H9 (cell line): ENCODE measurements at regions not wholly inside any gene's neighbourhood (a gene's known extent, or its start where the extent isn't known, plus 50 kb on each side); places are given as distances from the start of the nearest gene placed in this dataset.

Source experiments
- DNase-seq: peaks from one replicate; pipeline ENCODE4 v3.0.0-alpha.2; 2017
- H2AFZ ChIP-seq: one replicate; pipeline ENCODE4 v1.6.1; 2013; ENCODE audit warnings: mild to moderate bottlenecking, low read length, control low read depth, moderate library complexity
- H2AK5ac ChIP-seq: 2 replicates; pipeline ENCODE4 v1.6.1; 2013; ENCODE audit warnings: low read length, control low read depth, mixed read lengths; ENCODE audit not compliant: insufficient read length
- H2BK120ac ChIP-seq: one replicate; pipeline ENCODE4 v1.6.1; 2013; ENCODE audit warnings: low read depth, mild to moderate bottlenecking, low read length, control low read depth, inconsistent platforms; ENCODE audit not compliant: poor library complexity, severe bottlenecking
- H2BK12ac ChIP-seq: 2 replicates; pipeline ENCODE4 v1.6.1; 2013; ENCODE audit warnings: low read length, control low read depth, mixed read lengths, low read depth; ENCODE audit not compliant: insufficient read length
- H2BK15ac ChIP-seq: 2 replicates; pipeline ENCODE4 v1.6.1; 2013; ENCODE audit warnings: low read depth, low read length, control low read depth
- H2BK20ac ChIP-seq: one replicate; pipeline ENCODE4 v1.6.1; 2013; ENCODE audit warnings: low read depth, mild to moderate bottlenecking, low read length, control low read depth, inconsistent platforms; ENCODE audit not compliant: poor library complexity, severe bottlenecking
- H2BK5ac ChIP-seq: 2 replicates; pipeline ENCODE4 v1.6.1; 2013; ENCODE audit warnings: low read length, control low read depth, mixed read lengths; ENCODE audit not compliant: insufficient read length
- H3K14ac ChIP-seq: 2 replicates; pipeline ENCODE4 v1.6.1; 2013; ENCODE audit warnings: low read length, control low read depth; ENCODE audit not compliant: insufficient read depth
- H3K18ac ChIP-seq: 2 replicates; pipeline ENCODE4 v1.6.1; 2013; ENCODE audit warnings: low read depth, mild to moderate bottlenecking, mixed read lengths, low read length, control low read depth; ENCODE audit not compliant: insufficient read length
- H3K23ac ChIP-seq: 2 replicates; pipeline ENCODE4 v1.6.1; 2013; ENCODE audit warnings: low read length, control low read depth, mixed read lengths, low read depth; ENCODE audit not compliant: insufficient read length
- H3K23me2 ChIP-seq: 2 replicates; pipeline ENCODE4 v1.6.1; 2013; ENCODE audit warnings: low read depth, mild to moderate bottlenecking, mixed read lengths, low read length, control low read depth; ENCODE audit not compliant: insufficient read length, poor library complexity, severe bottlenecking
- H3K27ac ChIP-seq: 2 replicates; pipeline ENCODE4 v1.5.1; 2013; ENCODE audit warnings: low read length, control low read depth, mixed read lengths, low read depth; ENCODE audit not compliant: insufficient read length
- H3K27me3 ChIP-seq: 2 replicates; pipeline ENCODE4 v1.6.1; 2013; ENCODE audit warnings: low read length, control low read depth, inconsistent platforms; ENCODE audit not compliant: insufficient read depth
- H3K4ac ChIP-seq: 2 replicates; pipeline ENCODE4 v1.6.1; 2013; ENCODE audit warnings: low read depth, mild to moderate bottlenecking, control low read depth, inconsistent platforms, low read length, moderate library complexity
- H3K4me1 ChIP-seq: 2 replicates; pipeline ENCODE4 v1.6.1; 2013; ENCODE audit warnings: low read length, control low read depth, inconsistent platforms; ENCODE audit not compliant: insufficient read depth
- H3K4me2 ChIP-seq: 2 replicates; pipeline ENCODE4 v1.6.1; 2013; ENCODE audit warnings: low read length, control low read depth, mixed read lengths; ENCODE audit not compliant: insufficient read length, insufficient read depth
- H3K56ac ChIP-seq: 2 replicates; pipeline ENCODE4 v1.6.1; 2013; ENCODE audit warnings: low read depth, mild to moderate bottlenecking, mixed read lengths, low read length, control low read depth; ENCODE audit not compliant: insufficient read length
- H3K79me1 ChIP-seq: 2 replicates; pipeline ENCODE4 v1.6.1; 2013; ENCODE audit warnings: low read depth, mild to moderate bottlenecking, moderate library complexity, low read length, control low read depth, inconsistent platforms; ENCODE audit not compliant: insufficient read depth, poor library complexity, severe bottlenecking
- H3K79me2 ChIP-seq: 2 replicates; pipeline ENCODE4 v1.6.1; 2013; ENCODE audit warnings: low read length, control low read depth, inconsistent platforms; ENCODE audit not compliant: insufficient read depth
- H3K9ac ChIP-seq: 2 replicates; pipeline ENCODE4 v1.6.1; 2013; ENCODE audit warnings: low read length, control low read depth, mixed read lengths; ENCODE audit not compliant: insufficient read length; ENCODE audit errors: extremely low read depth
- H3K9me3 ChIP-seq: one replicate; pipeline ENCODE4 v1.6.1; 2013; ENCODE audit warnings: low read depth, low read length, inconsistent platforms; ENCODE audit not compliant: control insufficient read depth
- H3T11ph ChIP-seq: one replicate; pipeline ENCODE4 v1.6.1; 2013; ENCODE audit warnings: mild to moderate bottlenecking, low read length, control low read depth, inconsistent platforms
- H4K20me1 ChIP-seq: one replicate; pipeline ENCODE4 v1.6.1; 2013; ENCODE audit not compliant: control insufficient read depth, insufficient read length, insufficient read depth
- H4K5ac ChIP-seq: 2 replicates; pipeline ENCODE4 v1.6.1; 2013; ENCODE audit warnings: low read depth, mild to moderate bottlenecking, mixed read lengths, low read length, control low read depth; ENCODE audit not compliant: insufficient read length
- H4K8ac ChIP-seq: replicated peaks from 2 replicates; pipeline ENCODE4 v1.6.1; 2013; ENCODE audit warnings: low read length, control low read depth, mixed read lengths, low read depth; ENCODE audit not compliant: insufficient read length
- H4K91ac ChIP-seq: 2 replicates; pipeline ENCODE4 v1.6.1; 2013; ENCODE audit warnings: low read depth, mild to moderate bottlenecking, moderate library complexity, mixed read lengths, low read length, control low read depth; ENCODE audit not compliant: insufficient read length
- H3K27ac Mint-ChIP-seq, 3 experiments: 2 replicates in 2 of 3; 3 replicates in 1 of 3; pipeline ENCODE4 v1.8.0; 2020 to 2021; ENCODE audit warnings: mixed read lengths in 3 of 3, mild to moderate bottlenecking in 1 of 3, moderate library complexity in 1 of 3
- H3K27me3 Mint-ChIP-seq: 2 replicates; pipeline ENCODE4 v1.8.0; 2021; ENCODE audit warnings: low read depth, mild to moderate bottlenecking, moderate library complexity, mixed read lengths
- H3K36me3 Mint-ChIP-seq, 3 experiments: 2 replicates in 2 of 3; 3 replicates in 1 of 3; pipeline ENCODE4 v1.8.0; 2020 to 2021; ENCODE audit warnings: low read depth in 3 of 3, mixed read lengths in 3 of 3; ENCODE audit not compliant: insufficient read depth in 1 of 3
- H3K4me1 Mint-ChIP-seq, 2 experiments: 2 replicates each; pipeline ENCODE4 v1.8.0; 2020; ENCODE audit warnings: mixed read lengths in 2 of 2
- H3K4me3 Mint-ChIP-seq, 2 experiments: 2 replicates in 1 of 2; 3 replicates in 1 of 2; pipeline ENCODE4 v1.8.0; 2020 to 2021; ENCODE audit warnings: mild to moderate bottlenecking in 2 of 2, mixed read lengths in 2 of 2, moderate library complexity in 1 of 2
- H3K9me3 Mint-ChIP-seq, 2 experiments: 2 replicates in 1 of 2; 3 replicates in 1 of 2; pipeline ENCODE4 v1.8.0; 2020; ENCODE audit warnings: mild to moderate bottlenecking in 2 of 2, mixed read lengths in 2 of 2, moderate library complexity in 1 of 2
- TF ChIP-seq, protein P1 (sequence below): fragments of 200-600 bp; sonication (generic); conservative IDR thresholded peaks from 3 replicates; pipeline ENCODE4 v1.8.0; 2021; ENCODE audit warnings: antibody characterized with exemption, mild to moderate bottlenecking

- Histone ChIP-seq H3K9me3 (no peaks in the 10 kb centered on the region), H2BK20ac (no peak overlapping the region), H3K27ac (no peak overlapping the region), H2BK15ac (no peak overlapping the region), H3K23me2 (no peaks in the 10 kb centered on the region), H3T11ph (no peak overlapping the region), H3K56ac (no peak overlapping the region), H3K79me2 (no peaks in the 10 kb centered on the region), H2BK12ac (no peak overlapping the region), H3K27me3 (no peaks in the 10 kb centered on the region), H2BK5ac (no peak overlapping the region), H3K4ac (no peak overlapping the region), H4K5ac (no peak overlapping the region), H3K4me1 (no peaks in the 10 kb centered on the region), H2AFZ (no peak overlapping the region), H3K79me1 (no peaks in the 10 kb centered on the region), H3K4me2 (no peak overlapping the region), H2BK120ac (no peak overlapping the region), H4K91ac (no peak overlapping the region), H2AK5ac (no peak overlapping the region), H3K18ac (no peak overlapping the region), H3K9ac (no peak overlapping the region), H3K14ac (no peak overlapping the region), H4K20me1 (no peaks in the 10 kb centered on the region), H3K23ac (no peak overlapping the region), H4K8ac (no peak overlapping the region)
- Mint-ChIP-seq H3K9me3 (no peaks in the 10 kb centered on the region), H3K36me3 (no peaks in the 10 kb centered on the region), H3K27me3 (no peaks in the 10 kb centered on the region), H3K4me3 (no peak overlapping the region), H3K27ac (no peak overlapping the region), H3K4me1 (no peaks in the 10 kb centered on the region)
- TF ChIP-seq, protein P1, sequence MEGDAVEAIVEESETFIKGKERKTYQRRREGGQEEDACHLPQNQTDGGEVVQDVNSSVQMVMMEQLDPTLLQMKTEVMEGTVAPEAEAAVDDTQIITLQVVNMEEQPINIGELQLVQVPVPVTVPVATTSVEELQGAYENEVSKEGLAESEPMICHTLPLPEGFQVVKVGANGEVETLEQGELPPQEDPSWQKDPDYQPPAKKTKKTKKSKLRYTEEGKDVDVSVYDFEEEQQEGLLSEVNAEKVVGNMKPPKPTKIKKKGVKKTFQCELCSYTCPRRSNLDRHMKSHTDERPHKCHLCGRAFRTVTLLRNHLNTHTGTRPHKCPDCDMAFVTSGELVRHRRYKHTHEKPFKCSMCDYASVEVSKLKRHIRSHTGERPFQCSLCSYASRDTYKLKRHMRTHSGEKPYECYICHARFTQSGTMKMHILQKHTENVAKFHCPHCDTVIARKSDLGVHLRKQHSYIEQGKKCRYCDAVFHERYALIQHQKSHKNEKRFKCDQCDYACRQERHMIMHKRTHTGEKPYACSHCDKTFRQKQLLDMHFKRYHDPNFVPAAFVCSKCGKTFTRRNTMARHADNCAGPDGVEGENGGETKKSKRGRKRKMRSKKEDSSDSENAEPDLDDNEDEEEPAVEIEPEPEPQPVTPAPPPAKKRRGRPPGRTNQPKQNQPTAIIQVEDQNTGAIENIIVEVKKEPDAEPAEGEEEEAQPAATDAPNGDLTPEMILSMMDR = no peak
- no peak for DNase-seq
Measured at GRCh38 chr13:80481588-80481987, 140.7 kb upstream of the SPRY2 start.
